Heart left ventricle (tissue), 16 donors: ENCODE measurements at regions not wholly inside any gene's neighbourhood (a gene's known extent, or its start where the extent isn't known, plus 50 kb on each side); places are given as distances from the start of the nearest gene placed in this dataset.
A peak's percentile ranks its signal among the peaks of the same experiment; 100 is the strongest.

Experiments
- ATAC-seq, 4 donors: fragments of 200-7000 bp; cut with Tn5 transposase; one replicate each; pipeline ENCODE4 v1.9.1; 2020 to 2022; ENCODE audit warnings: moderate library complexity in 4 of 4, mild to moderate bottlenecking in 3 of 4, moderate number of reproducible peaks in 1 of 4
- DNase-seq, 5 donors: peaks; one replicate each; pipeline ENCODE4 v3.0.0-alpha.2; 2020
- H3K27ac ChIP-seq, 12 donors: fragments of 200-600 bp; sonication (generic) in 4 of 12; one replicate each; pipeline versions ENCODE4 v1.5.0 to v1.8.0; 2016 to 2022; ENCODE audit warnings: mild to moderate bottlenecking in 2 of 12
- H3K27me3 ChIP-seq, 9 donors: fragments of 200-600 bp; sonication (generic) in 2 of 9; one replicate each; pipeline versions ENCODE4 v1.5.1 to v1.8.0; 2016 to 2022; ENCODE audit warnings: mild to moderate bottlenecking in 3 of 9
- H3K36me3 ChIP-seq, 9 donors: fragments of 200-600 bp; sonication (generic) in 2 of 9; one replicate each; pipeline versions ENCODE4 v1.5.0 to v1.8.0; 2018 to 2022; ENCODE audit warnings: mild to moderate bottlenecking in 2 of 9
- H3K4me1 ChIP-seq, 12 donors: fragments of 200-600 bp; sonication (generic) in 4 of 12; one replicate each; pipeline versions ENCODE4 v1.5.0 to v1.8.0; 2016 to 2022; ENCODE audit warnings: mild to moderate bottlenecking in 3 of 12
- H3K4me3 ChIP-seq, 12 donors: fragments of 200-600 bp; sonication (generic) in 4 of 12; one replicate each; pipeline versions ENCODE4 v1.5.0 to v1.8.0; 2017 to 2022; ENCODE audit warnings: mild to moderate bottlenecking in 9 of 12, moderate library complexity in 4 of 12
- H3K9me3 ChIP-seq, 12 donors: fragments of 200-600 bp; sonication (generic) in 4 of 12; one replicate each; pipeline versions ENCODE4 v1.5.0 to v1.8.0; 2016 to 2022; ENCODE audit warnings: mild to moderate bottlenecking in 1 of 12
- POLR2A ChIP-seq, 2 donors: fragments of 450-650 bp; IDR thresholded peaks; one replicate each; pipeline ENCODE4 v1.6.1; 2017; ENCODE audit warnings: antibody characterized with exemption in 2 of 2, mild to moderate bottlenecking in 2 of 2, moderate library complexity in 2 of 2
- WGBS, 4 donors: extraction: QIAGEN DNeasy Blood & Tissue Kit in 2 of 4; methylation state at CpG; one replicate each; pipeline versions ENCODE4 v1.1.5 to v1.1.7; 2013 to 2018; 5-methylcytosine and 5-hydroxymethylcytosine counted together
- intact Hi-C, 10 donors: fragments of 100-400 bp; cut with DNase I; formaldehyde crosslinking; loops; one replicate each; pipeline versions ENCODE4 v1.11.1 to v1.14.2; 2022
- TF ChIP-seq, protein P1 (sequence below), 12 donors: fragments of 200-600 bp; sonication (generic) in 4 of 12; IDR thresholded peaks; one replicate each; pipeline versions ENCODE4 v1.5.0 to v1.8.0; 2018 to 2022; ENCODE audit warnings: antibody characterized with exemption in 12 of 12, mild to moderate bottlenecking in 5 of 12
- donor health status: ischemic (EF 13 %, LVEDD 7.1; RV severe dilation, severe dysfunction).
- donor health status: healthy with polysubstance abuse.
- donor health status: DM: no; HTN: yes; CAD: no.
- donor health status: DM: no; HTN: no; CAD: no.
- donor health status: ischemic (EF 25% LVEDD 6.9; RV normal size, moderate dysfunction).
- donor health status: ischemic (EF 25% LVEDD 5.7; RV mildly dilated, moderate dysfunction).
- donor health status: healthy.
- donor health status: DM: yes; HTN: yes; CAD: no.
- donor health status: ischemic (EF 35%, LVEDD 5.7; RV mildly dilated, moderate dysfunction).
- donor health status: nonischemic (EF 11% LVEDD 7.7; RV severe dilation, severe dysfunction).
- donor health status: DM: yes; HTN: yes; CAD: no.
- donor health status: PGD.
- donor health status: ischemic (EF 29% LVEDD 5.4; RV normal size, mild dysfunction).
- donor health status: nonischemic (EF 23%, LVEDD 6.1; RV moderate dilation, normal function).

DNA sequence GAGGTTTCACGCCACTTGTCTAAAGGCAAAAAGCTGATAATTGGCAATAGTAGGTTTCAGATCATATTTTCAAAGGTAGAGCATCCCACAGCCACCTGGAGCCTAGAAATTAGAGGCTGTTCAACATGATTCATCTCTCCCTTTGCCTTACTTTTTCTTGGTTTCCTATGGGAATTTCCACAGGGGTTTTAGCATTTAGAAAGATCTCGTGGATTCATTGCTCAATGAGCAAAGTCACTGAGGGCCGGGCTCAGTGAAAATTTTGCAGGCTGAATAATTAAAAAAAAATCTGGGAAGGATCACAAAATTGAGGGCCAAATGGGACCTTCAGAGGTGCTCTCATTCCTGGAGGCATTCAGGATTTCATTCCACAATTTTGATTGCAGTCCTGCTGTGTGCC is 137.1 kb downstream of the VAPA start:
- TF ChIP-seq, protein P1, sequence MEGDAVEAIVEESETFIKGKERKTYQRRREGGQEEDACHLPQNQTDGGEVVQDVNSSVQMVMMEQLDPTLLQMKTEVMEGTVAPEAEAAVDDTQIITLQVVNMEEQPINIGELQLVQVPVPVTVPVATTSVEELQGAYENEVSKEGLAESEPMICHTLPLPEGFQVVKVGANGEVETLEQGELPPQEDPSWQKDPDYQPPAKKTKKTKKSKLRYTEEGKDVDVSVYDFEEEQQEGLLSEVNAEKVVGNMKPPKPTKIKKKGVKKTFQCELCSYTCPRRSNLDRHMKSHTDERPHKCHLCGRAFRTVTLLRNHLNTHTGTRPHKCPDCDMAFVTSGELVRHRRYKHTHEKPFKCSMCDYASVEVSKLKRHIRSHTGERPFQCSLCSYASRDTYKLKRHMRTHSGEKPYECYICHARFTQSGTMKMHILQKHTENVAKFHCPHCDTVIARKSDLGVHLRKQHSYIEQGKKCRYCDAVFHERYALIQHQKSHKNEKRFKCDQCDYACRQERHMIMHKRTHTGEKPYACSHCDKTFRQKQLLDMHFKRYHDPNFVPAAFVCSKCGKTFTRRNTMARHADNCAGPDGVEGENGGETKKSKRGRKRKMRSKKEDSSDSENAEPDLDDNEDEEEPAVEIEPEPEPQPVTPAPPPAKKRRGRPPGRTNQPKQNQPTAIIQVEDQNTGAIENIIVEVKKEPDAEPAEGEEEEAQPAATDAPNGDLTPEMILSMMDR (IDR thresholded peaks at IDR 0.05), result no peak
- no peak for TF ChIP-seq POLR2A (IDR thresholded peaks at IDR 0.05)
- WGBS, 4 donors, result 82 to 95% (median 86%) methylated on average over 3 of the region's 3 CpGs
- H3K4me1 ChIP-seq, result peaks cover 0 to 27% (median 3%) of the 10 kb centered on the region in 12 donors
- no peaks in the 10 kb centered on the region for H3K36me3 ChIP-seq
- ATAC-seq (peak in 1 of 4 donors; percentile 19), DNase-seq (no peak)
- intact Hi-C loops, result loop anchor here in 2 of 10 donors (5.0 to 10.0 kb wide), 3 partner anchors 194 to 224 kb away; no protein-coding TSS in a partner anchor
- no peaks in the 10 kb centered on the region for H3K27me3 ChIP-seq
- H3K4me3 ChIP-seq, result no peak overlapping the region
- peak overlapping the region in 10 of 12 donors; percentile 42 to 78 (median 65) for H3K27ac ChIP-seq
- no peaks in the 10 kb centered on the region for H3K9me3 ChIP-seq

DNA sequence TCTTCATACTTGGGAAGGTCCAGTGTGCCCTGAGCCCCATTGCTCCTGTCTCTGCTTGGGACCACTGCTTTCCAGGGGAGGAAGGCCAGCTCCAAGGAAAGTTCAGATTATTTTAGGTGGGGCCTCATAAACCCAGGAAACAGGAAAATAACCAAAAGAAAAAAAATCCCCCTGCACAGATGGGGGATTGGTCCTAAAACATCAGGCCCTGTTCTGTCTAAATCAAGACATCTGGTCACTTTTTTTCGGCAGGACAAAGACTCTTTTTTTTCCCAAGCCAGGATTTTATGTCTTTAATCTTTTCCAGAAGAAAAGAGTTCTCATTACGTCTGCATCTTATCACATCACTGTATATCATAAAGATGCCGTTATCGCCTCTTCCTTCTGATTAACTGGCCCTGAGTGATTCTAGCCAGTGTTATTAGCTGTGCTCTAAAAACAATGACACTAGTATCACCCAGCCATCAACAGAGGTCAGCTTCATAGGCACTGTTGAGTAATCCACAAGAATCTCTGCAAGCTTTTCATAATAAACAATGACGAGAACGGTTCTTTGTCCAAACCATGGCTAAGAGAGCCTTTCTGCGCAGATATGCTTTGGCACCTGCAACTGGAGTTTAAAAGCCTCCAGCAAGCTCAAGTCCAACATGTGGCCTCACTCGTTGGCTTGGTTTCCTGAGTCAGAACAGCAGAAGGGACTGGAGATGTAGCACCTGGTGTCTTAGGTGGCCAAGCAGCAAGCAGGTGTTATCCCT is 138.2 kb downstream of the VAPA start:
- DNase-seq (peak in 4 of 5 donors; percentile 50 to 75 (median 63)), ATAC-seq (peak; percentile 57 to 88 (median 86))
- Histone ChIP-seq H3K4me1 (peaks cover 0 to 31% (median 6%) of the 10 kb centered on the region in 12 donors), H3K27ac (peak overlapping the region in 11 of 12 donors; percentile 42 to 78 (median 65)), H3K9me3 (no peaks in the 10 kb centered on the region), H3K36me3 (no peaks in the 10 kb centered on the region), H3K4me3 (no peak overlapping the region), H3K27me3 (no peaks in the 10 kb centered on the region)
- WGBS, 4 donors, result 75 to 79% (median 78%) methylated on average over 8 of the region's 8 CpGs
- TF ChIP-seq, protein P1 (IDR thresholded peaks at IDR 0.05), result no peak
- TF ChIP-seq POLR2A (IDR thresholded peaks at IDR 0.05), result no peak
- intact Hi-C loops, result loop anchor here in 2 of 10 donors (5.0 to 10.0 kb wide), 3 partner anchors 193 to 223 kb away; no protein-coding TSS in a partner anchor

DNA sequence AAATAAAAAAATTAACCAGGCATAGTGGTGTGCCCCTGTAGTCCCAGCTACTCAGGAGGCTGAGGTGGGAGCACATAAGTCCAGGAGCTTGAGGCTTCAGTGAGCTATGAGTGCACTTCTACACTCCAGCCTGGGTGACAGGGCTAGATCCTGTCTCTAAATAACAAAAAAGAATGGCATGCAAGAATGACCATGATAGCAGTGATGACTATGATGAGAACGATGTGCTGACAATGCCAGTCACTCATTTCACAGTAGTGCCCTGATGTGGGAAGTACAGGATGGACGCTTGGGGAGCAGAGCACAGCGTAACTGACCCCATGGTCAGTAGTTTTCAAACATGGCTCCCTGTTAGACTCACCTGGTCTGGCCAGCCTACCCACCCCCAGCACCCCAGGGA is 139.1 kb downstream of the VAPA start:
- peaks cover 0 to 39% (median 9%) of the 10 kb centered on the region in 12 donors for H3K4me1 ChIP-seq
- 91 to 98% (median 95%) methylated on average over 3 of the region's 3 CpGs for WGBS, 4 donors
- no peak for TF ChIP-seq POLR2A (IDR thresholded peaks at IDR 0.05)
- TF ChIP-seq, protein P1 (IDR thresholded peaks at IDR 0.05), result no peak
- H3K4me3 ChIP-seq, result no peak overlapping the region
- no peaks in the 10 kb centered on the region for H3K27me3 ChIP-seq
- no peaks in the 10 kb centered on the region for H3K9me3 ChIP-seq
- DNase-seq (no peak), ATAC-seq (no peak)
- H3K27ac ChIP-seq, result peak overlapping the region in 5 of 12 donors; percentile 20 to 78 (median 64)
- H3K36me3 ChIP-seq, result no peaks in the 10 kb centered on the region
- intact Hi-C loops, result loop anchor here in 2 of 10 donors (5.0 to 10.0 kb wide), 3 partner anchors 192 to 222 kb away; no protein-coding TSS in a partner anchor

DNA sequence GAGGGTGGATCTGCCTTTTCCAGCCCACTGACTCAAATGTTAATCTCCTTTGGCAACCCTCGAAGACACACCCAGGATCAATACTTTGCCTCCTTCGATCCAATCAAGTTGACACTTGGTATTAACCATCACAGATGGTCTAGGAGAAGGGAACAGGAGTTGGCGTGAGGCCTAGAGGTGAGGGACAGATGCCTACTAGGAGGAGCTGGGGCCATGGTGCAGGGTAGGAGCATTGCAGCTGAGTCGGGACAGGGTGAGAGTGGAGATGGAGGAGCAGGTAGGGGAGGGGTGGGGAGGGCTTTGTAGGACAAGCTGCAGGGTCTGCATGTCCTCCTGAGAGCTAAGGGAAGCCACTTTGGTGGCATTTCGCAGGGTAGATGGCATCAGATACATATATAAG is 140.0 kb downstream of the VAPA start:
- WGBS, 4 donors, result 96 to 98% (median 97%) methylated on average over 5 of the region's 5 CpGs

More for the DNA sequence above, 140.0 kb downstream of the VAPA start:
- DNase-seq (no peak), ATAC-seq (no peak)
- Histone ChIP-seq H3K9me3 (no peaks in the 10 kb centered on the region), H3K27me3 (no peaks in the 10 kb centered on the region), H3K4me3 (no peak overlapping the region), H3K36me3 (no peaks in the 10 kb centered on the region), H3K4me1 (peaks cover 0 to 49% (median 19%) of the 10 kb centered on the region in 12 donors), H3K27ac (no peak overlapping the region)
- no peak for TF ChIP-seq POLR2A (IDR thresholded peaks at IDR 0.05)
- TF ChIP-seq, protein P1 (IDR thresholded peaks at IDR 0.05), result no peak
- intact Hi-C loops, result loop anchor here in 2 of 10 donors (5.0 to 10.0 kb wide), 3 partner anchors 191 to 221 kb away; no protein-coding TSS in a partner anchor
